ENCODE measurements at regions not wholly inside any gene's neighbourhood (a gene's known extent, or its start where the extent isn't known, plus 50 kb on each side); places are given as distances from the start of the nearest gene placed in this dataset.

- Histone ChIP-seq H3K4me1 (no peaks in the 10 kb centered on the region), H3K27ac (no peak overlapping the region), H3K27me3 (no peaks in the 10 kb centered on the region), H3K4me3 (no peak overlapping the region), H3K9me3 (no peaks in the 10 kb centered on the region), H3K36me3 (no peaks in the 10 kb centered on the region)
- intact Hi-C loops (cut with DNase I; ENCODE audit: low total_unique reads): no loop called here
- DNase-seq: no peak
- no peak for TF ChIP-seq CTCF (IDR thresholded peaks at IDR 0.05)
Observed at GRCh38 chr2:226198956-226199355, 600.7 kb downstream of the IRS1 start.

- TF ChIP-seq CTCF (IDR thresholded peaks at IDR 0.05): no peak
- Histone ChIP-seq H3K36me3 (no peaks in the 10 kb centered on the region), H3K4me3 (no peak overlapping the region), H3K4me1 (peaks cover 0 to 6% (median 2%) of the 10 kb centered on the region in 4 donors), H3K27ac (no peak overlapping the region), H3K9me3 (no peaks in the 10 kb centered on the region), H3K27me3 (no peaks in the 10 kb centered on the region)
- no peak for DNase-seq
- intact Hi-C loops (cut with DNase I; ENCODE audit: low total_unique reads): no loop called here
Observed at GRCh38 chr2:226190479-226191252, 609.0 kb downstream of the IRS1 start.

GRCh38 chr2:226189061-226189460, 610.6 kb downstream of the IRS1 start:
- H3K27me3 ChIP-seq: no peaks in the 10 kb centered on the region
- no peaks in the 10 kb centered on the region for H3K36me3 ChIP-seq
- H3K27ac ChIP-seq: no peak overlapping the region
- H3K4me1 ChIP-seq: peaks cover 0 to 15% (median 3%) of the 10 kb centered on the region in 4 donors
- no peak for TF ChIP-seq CTCF (IDR thresholded peaks at IDR 0.05)
- DNase-seq: no peak
- H3K4me3 ChIP-seq: no peak overlapping the region
- intact Hi-C loops (cut with DNase I; ENCODE audit: low total_unique reads): no loop called here
- H3K9me3 ChIP-seq: no peaks in the 10 kb centered on the region

- intact Hi-C loops (cut with DNase I; ENCODE audit: low total_unique reads): no loop called here
- no peak for DNase-seq
- H3K4me1 ChIP-seq: peaks cover 0 to 15% (median 3%) of the 10 kb centered on the region in 4 donors
- H3K4me3 ChIP-seq: no peak overlapping the region
- no peaks in the 10 kb centered on the region for H3K36me3 ChIP-seq
- no peaks in the 10 kb centered on the region for H3K27me3 ChIP-seq
- H3K9me3 ChIP-seq: no peaks in the 10 kb centered on the region
- TF ChIP-seq CTCF (IDR thresholded peaks at IDR 0.05): no peak
- no peak overlapping the region for H3K27ac ChIP-seq
Observed at GRCh38 chr2:226187616-226188015, 612.0 kb downstream of the IRS1 start.

GRCh38 chr2:226187156-226187555, 612.5 kb downstream of the IRS1 start:
- H3K27ac ChIP-seq: no peak overlapping the region
- intact Hi-C loops (cut with DNase I; ENCODE audit: low total_unique reads): no loop called here
- TF ChIP-seq CTCF (IDR thresholded peaks at IDR 0.05): no peak
- no peaks in the 10 kb centered on the region for H3K36me3 ChIP-seq
- H3K4me1 ChIP-seq: peaks cover 0 to 15% (median 3%) of the 10 kb centered on the region in 4 donors
- no peaks in the 10 kb centered on the region for H3K9me3 ChIP-seq
- DNase-seq: no peak
- no peaks in the 10 kb centered on the region for H3K27me3 ChIP-seq
- H3K4me3 ChIP-seq: no peak overlapping the region
